ENCODE measurements at regions not wholly inside any gene's neighbourhood (a gene's known extent, or its start where the extent isn't known, plus 50 kb on each side); places are given as distances from the start of the nearest gene placed in this dataset.

DNA sequence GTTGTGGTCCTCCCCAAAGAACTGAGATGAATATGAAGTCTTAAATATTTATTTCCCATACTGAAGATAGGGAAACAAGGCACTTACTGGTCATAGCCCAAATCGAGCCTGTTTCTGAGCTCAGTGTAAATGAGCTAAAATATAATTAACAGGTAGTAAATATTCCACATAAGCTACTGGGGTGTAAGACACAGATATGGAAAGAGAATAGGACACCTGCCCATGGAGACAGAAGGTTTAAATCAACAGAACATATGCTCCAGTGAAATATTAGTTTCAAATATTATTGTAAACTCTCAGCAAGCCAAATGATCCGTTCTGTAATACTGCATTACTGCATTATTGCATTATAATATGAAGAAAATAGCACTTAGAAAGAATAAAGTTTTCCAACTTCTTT lies 537.9 kb downstream of the ANKRD7 start (continued):
- TF ChIP-seq, protein P1, sequence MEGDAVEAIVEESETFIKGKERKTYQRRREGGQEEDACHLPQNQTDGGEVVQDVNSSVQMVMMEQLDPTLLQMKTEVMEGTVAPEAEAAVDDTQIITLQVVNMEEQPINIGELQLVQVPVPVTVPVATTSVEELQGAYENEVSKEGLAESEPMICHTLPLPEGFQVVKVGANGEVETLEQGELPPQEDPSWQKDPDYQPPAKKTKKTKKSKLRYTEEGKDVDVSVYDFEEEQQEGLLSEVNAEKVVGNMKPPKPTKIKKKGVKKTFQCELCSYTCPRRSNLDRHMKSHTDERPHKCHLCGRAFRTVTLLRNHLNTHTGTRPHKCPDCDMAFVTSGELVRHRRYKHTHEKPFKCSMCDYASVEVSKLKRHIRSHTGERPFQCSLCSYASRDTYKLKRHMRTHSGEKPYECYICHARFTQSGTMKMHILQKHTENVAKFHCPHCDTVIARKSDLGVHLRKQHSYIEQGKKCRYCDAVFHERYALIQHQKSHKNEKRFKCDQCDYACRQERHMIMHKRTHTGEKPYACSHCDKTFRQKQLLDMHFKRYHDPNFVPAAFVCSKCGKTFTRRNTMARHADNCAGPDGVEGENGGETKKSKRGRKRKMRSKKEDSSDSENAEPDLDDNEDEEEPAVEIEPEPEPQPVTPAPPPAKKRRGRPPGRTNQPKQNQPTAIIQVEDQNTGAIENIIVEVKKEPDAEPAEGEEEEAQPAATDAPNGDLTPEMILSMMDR (conservative IDR thresholded peaks at IDR 0.05; ENCODE audit: low read depth in 2 of 2) = no peak
- TF ChIP-seq EZH2phosphoT487 (IDR thresholded peaks at IDR 0.05; ENCODE audit: unreplicated experiment) (no peak), NANOG (IDR thresholded peaks at IDR 0.05; ENCODE audit: borderline replicate concordance) (no peak)
- TF ChIP-seq, protein P2, sequence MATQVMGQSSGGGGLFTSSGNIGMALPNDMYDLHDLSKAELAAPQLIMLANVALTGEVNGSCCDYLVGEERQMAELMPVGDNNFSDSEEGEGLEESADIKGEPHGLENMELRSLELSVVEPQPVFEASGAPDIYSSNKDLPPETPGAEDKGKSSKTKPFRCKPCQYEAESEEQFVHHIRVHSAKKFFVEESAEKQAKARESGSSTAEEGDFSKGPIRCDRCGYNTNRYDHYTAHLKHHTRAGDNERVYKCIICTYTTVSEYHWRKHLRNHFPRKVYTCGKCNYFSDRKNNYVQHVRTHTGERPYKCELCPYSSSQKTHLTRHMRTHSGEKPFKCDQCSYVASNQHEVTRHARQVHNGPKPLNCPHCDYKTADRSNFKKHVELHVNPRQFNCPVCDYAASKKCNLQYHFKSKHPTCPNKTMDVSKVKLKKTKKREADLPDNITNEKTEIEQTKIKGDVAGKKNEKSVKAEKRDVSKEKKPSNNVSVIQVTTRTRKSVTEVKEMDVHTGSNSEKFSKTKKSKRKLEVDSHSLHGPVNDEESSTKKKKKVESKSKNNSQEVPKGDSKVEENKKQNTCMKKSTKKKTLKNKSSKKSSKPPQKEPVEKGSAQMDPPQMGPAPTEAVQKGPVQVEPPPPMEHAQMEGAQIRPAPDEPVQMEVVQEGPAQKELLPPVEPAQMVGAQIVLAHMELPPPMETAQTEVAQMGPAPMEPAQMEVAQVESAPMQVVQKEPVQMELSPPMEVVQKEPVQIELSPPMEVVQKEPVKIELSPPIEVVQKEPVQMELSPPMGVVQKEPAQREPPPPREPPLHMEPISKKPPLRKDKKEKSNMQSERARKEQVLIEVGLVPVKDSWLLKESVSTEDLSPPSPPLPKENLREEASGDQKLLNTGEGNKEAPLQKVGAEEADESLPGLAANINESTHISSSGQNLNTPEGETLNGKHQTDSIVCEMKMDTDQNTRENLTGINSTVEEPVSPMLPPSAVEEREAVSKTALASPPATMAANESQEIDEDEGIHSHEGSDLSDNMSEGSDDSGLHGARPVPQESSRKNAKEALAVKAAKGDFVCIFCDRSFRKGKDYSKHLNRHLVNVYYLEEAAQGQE (IDR thresholded peaks at IDR 0.05; ENCODE audit: unreplicated experiment) = no peak

DNA sequence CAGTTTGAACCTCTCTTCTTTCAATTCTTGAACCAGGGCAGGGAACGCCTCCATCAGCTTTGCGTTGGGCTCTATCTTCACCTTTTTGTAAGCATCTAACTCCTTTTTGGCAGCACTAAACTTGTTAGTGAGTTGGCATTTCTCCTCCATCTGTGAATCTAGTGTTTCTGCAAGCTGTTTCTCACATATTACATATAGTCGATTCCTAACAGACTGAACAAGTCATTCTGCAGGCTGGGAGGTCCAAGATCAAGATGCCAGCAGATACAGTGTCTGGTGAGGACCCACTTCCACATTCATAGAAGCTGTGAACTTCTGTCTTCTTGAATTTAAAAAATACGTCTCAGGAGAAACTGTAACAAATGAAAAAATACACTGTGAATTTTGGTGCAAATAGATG lies 539.7 kb downstream of the ANKRD7 start:
- no peak overlapping the region for H3K4me2 ChIP-seq
- Mint-ChIP-seq H3K4me3 (no peak overlapping the region), H3K36me3 (ENCODE audit: low read depth) (peaks cover 12% of the 10 kb centered on the region; the same call in 2 of the 3 replicates), H3K27me3 (ENCODE audit: insufficient read depth, low read depth, poor library complexity) (no peaks in the 10 kb centered on the region), H3K9me3 (peaks cover 24% of the 10 kb centered on the region), H3K4me1 (no peaks in the 10 kb centered on the region; the same call in 2 of the 3 replicates), H3K27ac (no peak overlapping the region)
- H2AFZ ChIP-seq = no peak overlapping the region
- no peak overlapping the region for H3K27ac ChIP-seq (ENCODE audit: low read depth)
- no peaks in the 10 kb centered on the region; the same call in 1 of the 2 replicates for H3K4me1 ChIP-seq (ENCODE audit: insufficient read depth)
- no peak for ATAC-seq
- H3F3A ChIP-seq (replicated peaks; ENCODE audit: low read depth) = no peaks in the 10 kb centered on the region
- no peak for DNase-seq (ENCODE audit: low spot score)
- no peaks in the 10 kb centered on the region; the same call in none of the 2 replicates for H3K9me2 ChIP-seq (ENCODE audit: insufficient read depth)
- H4K20me1 ChIP-seq (replicated peaks; ENCODE audit: insufficient read depth) = no peaks in the 10 kb centered on the region
- H3K36me3 ChIP-seq (ENCODE audit: insufficient read depth) = 0 out of 2 replicates have a peak, but pooled peaks cover 2% of the 10 kb centered on the region
- TF ChIP-seq JUNB (IDR thresholded peaks at IDR 0.05; ENCODE audit: unreplicated experiment) (no peak), STAT1 (IDR thresholded peaks at IDR 0.05; ENCODE audit: unreplicated experiment) (no peak), POLR2AphosphoS5 (IDR thresholded peaks at IDR 0.05; ENCODE audit: low read depth) (no peak), CREB1 (CRISPR knock-in tag; IDR thresholded peaks at IDR 0.05; ENCODE audit: low read depth) (no peak), EZH2 (IDR thresholded peaks at IDR 0.05; ENCODE audit: low read depth, unreplicated experiment) (no peak), ZNF331 (CRISPR knock-in tag; IDR thresholded peaks at IDR 0.05; ENCODE audit: low read depth) (no peak)
- TF ChIP-seq, protein P2 (IDR thresholded peaks at IDR 0.05; ENCODE audit: unreplicated experiment) = no peak
- TF ChIP-seq, protein P3, sequence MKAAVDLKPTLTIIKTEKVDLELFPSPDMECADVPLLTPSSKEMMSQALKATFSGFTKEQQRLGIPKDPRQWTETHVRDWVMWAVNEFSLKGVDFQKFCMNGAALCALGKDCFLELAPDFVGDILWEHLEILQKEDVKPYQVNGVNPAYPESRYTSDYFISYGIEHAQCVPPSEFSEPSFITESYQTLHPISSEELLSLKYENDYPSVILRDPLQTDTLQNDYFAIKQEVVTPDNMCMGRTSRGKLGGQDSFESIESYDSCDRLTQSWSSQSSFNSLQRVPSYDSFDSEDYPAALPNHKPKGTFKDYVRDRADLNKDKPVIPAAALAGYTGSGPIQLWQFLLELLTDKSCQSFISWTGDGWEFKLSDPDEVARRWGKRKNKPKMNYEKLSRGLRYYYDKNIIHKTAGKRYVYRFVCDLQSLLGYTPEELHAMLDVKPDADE (IDR thresholded peaks at IDR 0.05) = no peak
- TF ChIP-seq, protein P1 (conservative IDR thresholded peaks at IDR 0.05; ENCODE audit: low read depth in 2 of 2) = no peak
- H3K27me3 ChIP-seq (ENCODE audit: insufficient read depth) = no peaks in the 10 kb centered on the region
- no peak overlapping the region for H3K4me3 ChIP-seq
- no peaks in the 10 kb centered on the region for H3K79me2 ChIP-seq (replicated peaks; ENCODE audit: insufficient read depth)

Measured in GM23338 (cell line).